Activated CD4-positive, alpha-beta T cell treated with anti-CD3 and anti-CD28 coated beads, Interleukin-2, Interleukin-4, amounts not matched to agents 100 ng/mL and 50 ng/mL, durations not matched to agents 16 hours and 8 hours (primary cell): ENCODE measurements at regions not wholly inside any gene's neighbourhood (a gene's known extent, or its start where the extent isn't known, plus 50 kb on each side); places are given as distances from the start of the nearest gene placed in this dataset.

Source experiments
- DNase-seq: peaks from one replicate; pipeline ENCODE4 v3.0.0-alpha.2; 2020; ENCODE audit warnings: low spot score

GRCh38 chr2:122417114-122417513 lies 661.7 kb downstream of the TSN start:
- DNase-seq = no peak

DNA sequence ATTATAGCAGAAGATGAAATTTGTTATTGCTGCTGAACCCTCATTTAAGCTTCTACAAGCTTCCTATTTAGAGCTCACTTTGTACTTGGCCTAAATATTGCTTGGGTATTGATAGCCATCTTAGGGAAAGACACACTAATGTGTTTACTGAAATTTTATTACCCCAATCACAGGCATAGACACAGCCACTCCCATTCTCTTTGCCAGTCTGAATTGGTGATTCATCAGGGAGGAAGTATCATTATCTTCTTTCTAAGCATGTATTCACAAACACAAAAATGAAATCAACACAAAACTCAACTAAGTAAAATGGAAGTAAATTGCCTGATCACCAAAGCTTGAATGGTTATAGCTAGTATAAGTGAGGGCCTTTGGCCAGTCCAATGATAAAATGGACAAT lies 666.3 kb downstream of the TSN start:
- no peak for DNase-seq

- DNase-seq = no peak
Measured at GRCh38 chr2:122422384-122422991, 667.0 kb downstream of the TSN start.

DNA sequence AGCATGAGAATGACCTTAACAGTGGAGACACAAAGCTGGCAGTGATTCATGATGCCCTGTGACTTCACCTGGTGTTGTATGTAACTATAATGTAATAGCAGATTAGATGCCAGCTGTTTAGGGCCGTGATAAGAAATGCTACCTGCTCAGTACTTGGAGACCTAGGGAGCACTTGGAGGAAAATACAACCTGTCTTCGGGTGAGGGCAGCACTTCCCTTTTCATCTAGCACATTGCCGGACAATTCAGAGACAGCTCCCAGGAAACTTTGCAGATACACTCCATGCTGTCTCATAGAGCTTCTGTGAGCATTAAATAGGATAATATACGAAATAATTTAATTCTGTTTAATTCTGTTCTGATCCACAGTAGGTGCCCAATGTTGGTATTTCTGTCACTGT lies 668.5 kb downstream of the TSN start:
- no peak for DNase-seq

- no peak for DNase-seq
Measured at GRCh38 chr2:122433123-122433754, 677.8 kb downstream of the TSN start.

- DNase-seq = no peak
Measured at GRCh38 chr2:122445003-122445402, 689.6 kb downstream of the TSN start.

DNA sequence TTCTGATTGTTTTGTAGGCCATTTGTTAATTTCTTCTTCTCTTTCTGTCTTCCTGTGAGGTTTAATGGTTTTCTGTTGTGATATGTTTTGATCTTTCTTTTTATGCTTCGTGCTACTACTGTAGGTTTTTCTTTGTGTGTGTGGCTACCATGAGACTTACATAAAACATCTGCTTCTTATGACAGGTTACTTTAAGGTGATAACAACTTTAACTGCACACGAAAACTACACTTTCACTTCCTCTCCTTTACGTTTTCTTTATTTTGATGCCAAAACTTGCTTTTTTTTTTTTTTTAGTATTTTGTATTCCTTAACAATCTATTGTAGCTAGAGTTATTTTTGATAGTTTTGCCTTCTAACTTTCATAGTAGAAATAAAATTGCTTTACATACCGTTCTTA lies 691.3 kb downstream of the TSN start:
- no peak for DNase-seq

- no peak for DNase-seq
Measured at GRCh38 chr2:122447237-122447636, 691.8 kb downstream of the TSN start.

DNA sequence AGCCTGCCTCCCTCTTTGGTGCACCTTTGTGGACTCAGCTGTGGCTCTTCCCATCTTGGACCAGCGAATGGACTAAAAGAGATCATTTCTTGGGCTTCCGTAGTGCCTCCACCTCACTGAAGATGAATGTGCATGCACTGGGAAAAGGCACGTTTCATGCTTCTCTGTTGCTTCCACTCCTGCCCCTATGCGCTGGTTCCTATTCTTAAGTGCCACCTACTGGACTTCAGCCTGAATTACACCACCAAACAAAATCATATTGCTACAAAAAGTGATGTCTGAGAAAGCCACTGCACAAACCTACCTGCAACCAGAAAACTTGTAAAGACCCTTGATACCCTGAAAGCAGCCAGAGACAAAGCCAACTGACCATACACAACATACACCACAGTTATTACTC lies 695.6 kb downstream of the TSN start:
- peak; percentile 19 for DNase-seq

GRCh38 chr2:122451697-122452096 lies 696.2 kb downstream of the TSN start:
- DNase-seq = no peak

GRCh38 chr2:122469147-122469546 lies 713.7 kb downstream of the TSN start:
- no peak for DNase-seq

GRCh38 chr2:122471753-122472152 lies 716.3 kb downstream of the TSN start:
- DNase-seq = no peak

GRCh38 chr2:122478117-122478516 lies 722.7 kb downstream of the TSN start:
- no peak for DNase-seq

- no peak for DNase-seq
Measured at GRCh38 chr2:122478771-122479170, 723.3 kb downstream of the TSN start.

- DNase-seq = no peak
Measured at GRCh38 chr2:122480501-122481243, 725.2 kb downstream of the TSN start.

GRCh38 chr2:122481244-122481622 lies 725.8 kb downstream of the TSN start:
- no peak for DNase-seq

- DNase-seq = no peak
Measured at GRCh38 chr2:122481717-122482116, 726.3 kb downstream of the TSN start.

- no peak for DNase-seq
Measured at GRCh38 chr2:122486086-122486485, 730.6 kb downstream of the TSN start.

DNA sequence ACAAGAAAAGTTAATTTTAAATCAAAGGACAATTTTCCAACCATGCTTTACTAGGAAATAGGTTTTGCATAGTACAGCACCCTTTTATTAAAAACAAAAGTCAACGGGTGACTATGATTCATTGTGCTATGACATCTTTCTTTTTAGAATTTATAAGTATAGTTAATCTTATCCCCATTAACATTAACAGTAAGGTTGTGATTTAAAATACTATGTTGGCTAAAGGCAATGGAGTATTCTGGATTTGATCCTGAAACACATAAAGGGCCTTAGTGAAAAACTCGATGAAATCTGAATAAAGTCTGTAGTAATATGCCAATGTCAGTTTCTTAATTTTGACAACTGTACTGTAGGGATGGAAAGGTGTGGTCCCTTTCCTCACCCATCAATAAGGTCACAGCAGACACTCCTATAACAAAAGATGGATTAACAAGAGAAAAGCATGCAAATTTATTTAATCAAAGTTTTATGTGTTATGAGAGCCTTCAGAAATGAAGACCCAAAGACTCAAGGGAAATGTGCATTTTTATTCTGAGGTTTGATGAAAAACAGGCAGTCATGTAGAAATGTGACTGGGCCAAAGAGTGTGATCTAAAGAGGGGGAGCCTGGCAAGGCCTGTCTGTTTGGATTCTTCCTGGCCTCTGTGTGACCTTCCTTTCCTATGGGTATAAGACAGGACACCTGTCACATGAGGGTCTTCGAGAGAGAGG lies 731.4 kb downstream of the TSN start:
- no peak for DNase-seq

DNA sequence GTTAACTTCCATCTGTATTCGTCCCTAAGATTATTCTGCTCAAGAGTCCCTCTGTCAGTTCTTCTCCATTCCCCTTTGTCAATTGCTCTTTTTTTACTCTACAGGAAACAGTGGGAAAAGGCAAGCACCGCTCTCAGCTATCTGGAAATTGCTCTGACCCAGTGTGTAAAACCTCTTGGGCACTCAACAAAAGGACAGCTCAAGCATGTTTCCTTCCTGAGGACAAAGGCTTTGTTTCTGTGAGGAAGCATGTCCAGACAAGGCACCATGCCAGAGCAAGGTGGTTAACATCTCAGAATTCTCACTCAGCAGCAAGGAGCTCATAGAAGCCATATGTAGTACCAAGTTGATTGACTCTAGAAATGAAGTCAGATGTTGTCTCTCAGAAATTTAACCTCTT lies 735.6 kb downstream of the TSN start:
- no peak for DNase-seq

- DNase-seq = no peak
Measured at GRCh38 chr2:122500316-122501105, 745.1 kb downstream of the TSN start.

DNA sequence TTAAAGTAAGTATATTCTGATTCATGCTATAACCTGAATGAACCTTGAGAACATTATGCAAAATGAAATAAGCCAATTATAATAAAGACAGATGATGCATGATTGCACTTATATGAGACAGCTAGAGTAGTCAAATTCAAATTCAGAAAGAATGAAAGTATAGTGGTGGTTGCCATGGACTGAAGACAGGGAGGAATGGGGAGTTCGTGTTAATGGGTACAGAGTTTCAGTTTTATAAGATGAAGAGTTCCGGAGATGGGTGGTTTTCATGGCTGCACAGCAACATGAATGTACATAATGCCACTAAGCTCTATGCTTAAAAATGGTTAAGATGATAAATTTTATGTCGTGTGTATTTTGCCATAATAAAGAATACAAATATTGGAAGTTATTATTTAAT lies 751.2 kb downstream of the TSN start:
- no peak for DNase-seq
